Duodenal mucosa (tissue), 2 donors: ENCODE measurements at regions not wholly inside any gene's neighbourhood (a gene's known extent, or its start where the extent isn't known, plus 50 kb on each side); places are given as distances from the start of the nearest gene placed in this dataset.

Experiments
- H3K27ac ChIP-seq: one replicate; pipeline ENCODE4 v1.7.0; 2013; ENCODE audit warnings: low read depth, low read length
- H3K27me3 ChIP-seq, 2 donors: one replicate each; pipeline ENCODE4 v1.7.0; 2013; ENCODE audit warnings: low read length in 2 of 2, control low read depth in 1 of 2; ENCODE audit not compliant: insufficient read depth in 2 of 2, control insufficient read depth in 1 of 2
- H3K36me3 ChIP-seq, 2 donors: one replicate each; pipeline ENCODE4 v1.7.0; 2013; ENCODE audit warnings: low read length in 2 of 2, control low read depth in 1 of 2; ENCODE audit not compliant: insufficient read depth in 2 of 2, control insufficient read depth in 1 of 2
- H3K4me1 ChIP-seq, 2 donors: one replicate each; pipeline ENCODE4 v1.7.0; 2013; ENCODE audit warnings: low read length in 2 of 2, control low read depth in 1 of 2; ENCODE audit not compliant: insufficient read depth in 2 of 2, control insufficient read depth in 1 of 2
- H3K4me3 ChIP-seq, 2 donors: one replicate each; pipeline ENCODE4 v1.7.0; 2013; ENCODE audit warnings: low read length in 2 of 2, low read depth in 1 of 2
- H3K9ac ChIP-seq, 2 donors: one replicate each; pipeline ENCODE4 v1.7.0; 2013; ENCODE audit warnings: low read length in 2 of 2, low read depth in 1 of 2
- H3K9me3 ChIP-seq, 2 donors: one replicate each; pipeline ENCODE4 v1.7.0; 2013; ENCODE audit warnings: low read length in 2 of 2, control low read depth in 1 of 2; ENCODE audit not compliant: control insufficient read depth in 1 of 2

DNA sequence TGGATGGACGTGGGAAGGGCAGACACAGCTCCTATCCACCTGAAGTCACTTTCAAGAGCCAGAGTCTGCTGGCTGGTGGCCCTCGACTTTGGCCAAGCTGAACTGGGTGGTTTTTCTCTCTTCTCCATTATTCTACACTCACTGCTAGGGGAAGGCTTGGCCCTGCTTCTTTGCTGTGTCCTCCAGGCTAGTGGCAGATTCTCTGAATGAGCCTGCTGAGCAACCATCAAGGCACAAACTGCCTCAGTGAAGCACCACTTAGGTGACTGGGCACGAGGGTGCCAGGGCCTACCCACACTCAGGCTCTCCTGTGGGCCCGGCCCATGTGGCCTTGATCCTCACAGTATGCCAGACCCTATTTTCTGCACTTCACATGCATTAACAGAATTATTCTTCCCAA is 92.0 kb downstream of the PJA1 start:
- Histone ChIP-seq H3K9ac (no peak overlapping the region), H3K9me3 (no peaks in the 10 kb centered on the region), H3K4me3 (no peak overlapping the region), H3K27ac (no peak overlapping the region), H3K27me3 (no peaks in the 10 kb centered on the region), H3K4me1 (no peaks in the 10 kb centered on the region), H3K36me3 (no peaks in the 10 kb centered on the region)

DNA sequence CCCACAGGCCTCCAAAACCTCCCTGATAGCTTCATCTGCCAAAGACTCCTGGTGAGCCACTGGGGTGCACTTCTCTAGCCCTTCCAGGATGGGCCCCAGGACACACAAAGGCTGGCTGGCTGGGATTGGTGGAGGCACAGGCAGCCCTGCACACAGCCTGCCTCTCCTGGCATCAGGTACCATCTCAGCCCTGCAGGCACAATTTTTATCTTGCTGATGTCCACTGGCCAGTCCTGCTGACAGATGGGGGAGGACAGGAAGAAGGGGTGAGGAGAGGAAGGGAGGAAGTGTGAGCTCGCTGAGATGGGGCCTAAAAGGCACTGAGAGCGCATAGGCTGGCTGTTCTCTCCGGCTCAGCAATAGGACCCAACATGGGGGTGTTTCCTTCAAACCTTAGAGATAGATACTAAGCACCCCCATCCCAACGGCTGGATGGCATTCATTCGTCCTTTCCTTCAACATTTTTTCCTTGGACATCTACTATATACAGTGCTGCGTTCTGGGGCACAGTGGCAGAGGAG is 92.7 kb downstream of the PJA1 start:
- Histone ChIP-seq H3K27me3 (no peaks in the 10 kb centered on the region), H3K36me3 (no peaks in the 10 kb centered on the region), H3K4me3 (no peak overlapping the region), H3K9me3 (no peaks in the 10 kb centered on the region), H3K4me1 (no peaks in the 10 kb centered on the region), H3K9ac (no peak overlapping the region), H3K27ac (no peak overlapping the region)

DNA sequence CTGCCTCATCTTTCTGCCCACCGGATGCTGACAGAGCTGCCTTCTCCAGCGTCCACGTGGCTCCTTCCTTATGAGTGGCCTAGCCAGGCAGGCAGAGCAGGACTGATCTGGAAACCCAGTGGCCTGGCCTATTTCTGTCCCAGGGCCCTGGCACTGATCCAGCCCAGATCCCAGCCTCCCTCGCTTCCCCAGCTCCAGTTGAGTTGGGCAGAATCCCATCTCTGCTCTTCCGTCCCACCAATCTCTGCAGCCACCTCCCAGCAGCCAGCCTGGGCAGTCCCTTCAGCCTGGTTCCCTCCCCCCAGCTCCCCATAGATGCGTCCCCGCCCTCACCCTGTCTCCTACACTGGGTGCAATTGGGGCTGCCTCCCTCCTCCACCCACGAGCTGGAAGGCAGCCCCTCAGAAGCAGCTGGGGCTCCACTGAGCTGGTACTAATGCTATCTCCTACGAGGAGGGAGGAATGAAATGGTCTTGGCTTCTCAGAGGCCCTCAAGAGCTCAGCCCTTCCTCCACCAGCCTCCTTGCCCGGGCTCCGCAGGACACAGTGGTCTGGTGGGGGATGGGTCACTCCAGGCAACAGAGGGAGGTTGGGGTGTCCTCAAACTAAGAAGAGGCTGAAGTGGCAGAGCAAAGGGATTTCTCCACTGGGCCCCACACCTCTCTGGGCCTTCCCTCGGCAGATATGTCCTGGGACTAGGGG is 94.2 kb downstream of the PJA1 start:
- Histone ChIP-seq H3K27me3 (no peaks in the 10 kb centered on the region), H3K27ac (no peak overlapping the region), H3K4me1 (no peaks in the 10 kb centered on the region), H3K9ac (no peak overlapping the region), H3K36me3 (no peaks in the 10 kb centered on the region), H3K9me3 (no peaks in the 10 kb centered on the region), H3K4me3 (no peak overlapping the region)

DNA sequence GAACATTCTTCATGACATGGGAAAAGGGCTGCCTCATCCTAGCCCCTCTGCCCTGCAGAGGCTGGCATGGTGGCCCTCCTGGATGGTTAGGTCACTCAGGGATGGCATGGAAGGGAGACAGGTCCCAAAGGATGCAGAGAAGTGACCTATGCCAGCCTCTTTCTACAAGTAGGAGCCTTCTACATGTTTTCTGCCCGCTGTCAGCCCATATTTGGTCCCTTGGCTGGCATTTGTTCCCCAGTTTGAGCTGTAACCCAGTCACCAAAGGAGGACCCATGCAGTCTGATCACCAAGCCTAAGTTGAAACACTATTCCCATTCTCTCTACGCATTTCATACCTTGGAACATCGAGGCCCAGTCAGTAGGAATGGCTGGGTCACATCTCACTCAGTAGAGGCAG is 95.4 kb downstream of the PJA1 start:
- Histone ChIP-seq H3K4me1 (no peaks in the 10 kb centered on the region), H3K36me3 (no peaks in the 10 kb centered on the region), H3K9me3 (no peaks in the 10 kb centered on the region), H3K9ac (no peak overlapping the region), H3K4me3 (no peak overlapping the region), H3K27me3 (no peaks in the 10 kb centered on the region), H3K27ac (no peak overlapping the region)

DNA sequence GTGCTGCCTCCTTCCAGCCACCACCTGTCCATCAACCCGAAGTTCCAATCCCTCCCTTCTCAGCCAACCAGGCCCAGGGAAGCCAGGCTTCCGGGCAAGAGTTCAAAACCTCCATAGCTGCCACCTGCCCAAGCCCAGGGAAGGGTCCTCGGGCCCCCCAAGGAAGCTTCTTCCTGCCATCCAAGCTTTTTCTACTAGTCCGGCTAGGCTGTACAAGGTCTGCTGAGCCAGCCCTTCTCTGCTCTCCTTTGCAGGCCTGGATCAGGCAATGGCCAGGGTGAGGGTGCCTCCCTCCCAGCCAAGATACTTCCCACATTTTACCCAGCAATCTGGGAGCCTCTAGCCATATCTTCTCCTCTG is 96.2 kb downstream of the PJA1 start:
- H3K9me3 ChIP-seq, result no peaks in the 10 kb centered on the region
- H3K4me1 ChIP-seq, result no peaks in the 10 kb centered on the region
- no peaks in the 10 kb centered on the region for H3K36me3 ChIP-seq
- no peaks in the 10 kb centered on the region for H3K27me3 ChIP-seq
- H3K9ac ChIP-seq, result no peak overlapping the region
- H3K4me3 ChIP-seq, result no peak overlapping the region
- H3K27ac ChIP-seq, result no peak overlapping the region

DNA sequence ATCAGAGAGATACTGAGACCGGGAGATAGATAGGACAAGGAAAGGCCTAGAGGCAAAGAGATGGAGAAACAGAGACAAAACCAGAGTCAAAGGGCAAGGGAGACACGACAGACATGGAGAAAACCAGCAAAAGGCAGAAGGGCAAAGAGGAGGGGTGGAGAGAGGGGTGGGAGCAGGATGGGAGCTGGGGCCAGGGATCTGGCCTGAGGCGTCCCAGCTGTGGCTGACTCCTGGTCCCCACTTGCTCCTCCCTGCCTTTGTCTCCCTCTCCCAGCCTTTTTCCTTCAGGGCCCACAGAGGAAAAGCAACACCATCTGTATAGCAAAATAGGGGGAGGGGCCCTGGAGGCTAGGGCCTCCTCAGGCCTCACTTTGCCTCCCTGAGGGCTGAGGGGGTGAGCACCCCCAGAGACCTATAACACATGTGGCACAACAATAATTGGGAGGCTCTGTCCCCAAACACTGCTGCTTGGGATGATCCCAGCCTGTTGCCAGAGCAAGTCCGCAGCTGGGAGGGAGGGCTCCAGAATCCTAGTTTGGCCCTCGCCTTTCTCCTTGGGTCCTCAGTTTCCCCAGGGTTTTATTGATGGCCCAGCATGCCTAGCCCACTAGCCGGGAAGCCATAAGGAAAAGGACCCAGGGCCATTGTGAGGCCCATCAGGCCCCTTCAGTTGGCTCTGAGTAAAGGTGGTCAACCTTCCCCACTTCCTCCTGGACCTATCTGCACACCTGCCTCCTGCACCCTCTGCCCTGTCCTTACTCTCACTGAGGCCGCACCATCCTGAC is 96.8 kb downstream of the PJA1 start:
- H3K9ac ChIP-seq, result no peak overlapping the region

DNA sequence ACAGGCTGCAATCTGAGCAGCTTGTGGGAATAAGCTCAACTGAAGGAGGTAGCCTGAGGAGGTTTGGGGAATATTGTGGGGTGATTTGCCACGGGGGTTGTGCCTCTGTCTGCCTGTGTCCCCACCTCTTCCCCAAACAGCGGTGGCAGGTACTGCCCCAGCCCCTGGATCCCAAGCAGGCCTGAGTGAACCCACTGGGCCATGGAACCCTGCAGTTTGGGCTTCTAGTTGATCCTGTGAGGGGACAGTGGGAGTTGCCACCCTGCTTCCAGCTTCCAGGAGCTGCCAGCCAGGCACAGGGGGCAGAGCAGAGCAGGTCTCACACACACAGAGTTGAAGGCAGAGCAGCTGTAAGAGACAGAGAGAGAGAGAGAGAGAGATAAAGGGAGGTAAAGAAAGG is 97.4 kb downstream of the PJA1 start:
- Histone ChIP-seq H3K9ac (no peak overlapping the region), H3K4me3 (no peak overlapping the region), H3K27ac (no peak overlapping the region), H3K27me3 (no peaks in the 10 kb centered on the region), H3K9me3 (no peaks in the 10 kb centered on the region), H3K36me3 (no peaks in the 10 kb centered on the region), H3K4me1 (no peaks in the 10 kb centered on the region)

More for the DNA sequence above, 96.8 kb downstream of the PJA1 start:
- H3K4me1 ChIP-seq, result no peaks in the 10 kb centered on the region
- no peak overlapping the region for H3K4me3 ChIP-seq
- no peak overlapping the region for H3K27ac ChIP-seq
- no peaks in the 10 kb centered on the region for H3K9me3 ChIP-seq
- H3K36me3 ChIP-seq, result no peaks in the 10 kb centered on the region
- H3K27me3 ChIP-seq, result no peaks in the 10 kb centered on the region

DNA sequence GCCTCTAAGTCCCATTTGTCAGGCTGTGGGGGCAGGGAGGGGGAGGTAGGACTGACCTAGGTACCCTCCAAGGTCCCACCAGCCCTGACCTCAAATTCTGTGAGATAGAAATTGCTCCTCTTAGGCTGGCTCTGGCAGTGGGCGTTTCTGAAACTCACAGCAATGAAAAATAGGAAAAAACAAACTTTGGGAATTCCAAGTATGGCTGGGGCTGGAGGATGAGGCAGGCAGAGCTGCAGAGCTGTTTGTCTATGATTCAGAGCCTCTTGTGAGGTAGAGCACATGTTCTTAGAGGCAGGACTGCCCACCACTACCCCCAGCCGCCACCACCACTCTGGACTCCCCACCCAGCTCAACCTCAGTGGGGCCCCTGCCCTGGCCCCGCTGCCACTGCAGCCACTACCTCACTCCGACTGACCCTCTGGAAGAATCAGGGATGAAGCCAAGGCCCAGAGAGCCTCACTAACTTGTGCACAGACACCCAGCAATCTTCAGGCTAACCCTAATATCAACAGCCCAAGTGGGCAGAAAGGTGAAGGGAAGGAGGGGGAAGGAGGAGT is 98.2 kb downstream of the PJA1 start:
- no peaks in the 10 kb centered on the region for H3K4me1 ChIP-seq
- no peaks in the 10 kb centered on the region for H3K27me3 ChIP-seq
- no peaks in the 10 kb centered on the region for H3K9me3 ChIP-seq
- H3K36me3 ChIP-seq, result no peaks in the 10 kb centered on the region
- H3K4me3 ChIP-seq, result no peak overlapping the region
- no peak overlapping the region for H3K27ac ChIP-seq
- no peak overlapping the region for H3K9ac ChIP-seq

DNA sequence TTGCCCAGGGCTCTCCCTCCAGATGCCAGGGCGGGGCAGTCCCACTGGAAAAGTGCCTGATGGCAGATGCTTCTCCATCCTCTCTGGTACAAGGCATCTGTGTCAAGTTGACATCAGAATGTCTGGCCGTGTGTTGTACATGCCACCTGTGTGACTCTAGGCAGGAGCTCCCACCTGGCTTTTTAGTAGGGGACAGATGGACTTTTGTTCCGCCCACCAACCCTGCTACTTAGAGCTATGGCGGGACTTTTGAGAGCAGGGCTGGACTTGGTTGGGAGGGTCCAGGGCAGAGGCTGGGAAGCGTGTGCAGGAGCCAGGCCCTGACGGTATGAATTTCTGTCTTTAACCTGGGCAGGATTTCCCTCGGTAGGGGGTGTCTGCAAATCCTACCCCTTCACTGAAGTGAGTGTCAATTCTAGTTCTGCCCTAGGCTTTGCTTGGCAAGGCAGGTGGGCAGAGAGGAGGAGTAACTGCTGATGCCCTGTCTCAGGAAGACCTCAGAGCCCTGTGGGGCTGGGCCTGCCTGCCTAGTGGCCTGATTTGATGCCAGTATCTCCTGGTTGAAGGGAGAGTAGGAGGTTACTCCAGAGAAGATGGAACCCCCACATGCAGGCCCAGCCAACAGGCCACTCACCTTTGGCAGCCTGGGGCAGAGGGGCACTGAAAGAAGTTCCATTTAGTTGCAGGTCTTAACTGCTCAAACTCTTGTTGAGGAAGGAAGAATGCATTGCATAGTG is 99.1 kb downstream of the PJA1 start:
- Histone ChIP-seq H3K27ac (no peak overlapping the region), H3K9me3 (no peaks in the 10 kb centered on the region), H3K27me3 (no peaks in the 10 kb centered on the region), H3K4me1 (no peaks in the 10 kb centered on the region), H3K4me3 (no peak overlapping the region), H3K9ac (no peak overlapping the region), H3K36me3 (no peaks in the 10 kb centered on the region)

DNA sequence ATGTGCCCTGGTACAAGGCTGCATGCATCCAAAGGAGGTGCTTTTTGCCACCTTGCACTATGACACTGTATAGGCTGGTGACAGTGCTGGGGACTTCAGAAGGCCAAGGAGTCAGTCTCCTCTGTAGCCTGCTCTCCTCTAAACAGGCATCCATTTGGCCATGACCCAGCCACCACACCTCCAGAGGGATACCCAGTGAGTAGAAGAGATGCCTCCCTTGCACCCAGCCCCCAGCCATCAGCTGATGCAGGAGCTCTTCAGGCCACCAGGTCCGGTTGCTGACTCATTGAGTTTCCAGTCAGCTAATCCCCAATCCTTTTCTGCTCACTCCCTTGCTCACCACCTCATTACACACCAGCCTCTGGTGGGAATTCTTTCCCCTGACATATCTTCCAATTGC is 99.8 kb downstream of the PJA1 start:
- H3K9ac ChIP-seq, result no peak overlapping the region
- H3K4me1 ChIP-seq, result no peaks in the 10 kb centered on the region
- no peak overlapping the region for H3K27ac ChIP-seq
- no peaks in the 10 kb centered on the region for H3K27me3 ChIP-seq
- no peaks in the 10 kb centered on the region for H3K36me3 ChIP-seq
- no peak overlapping the region for H3K4me3 ChIP-seq
- H3K9me3 ChIP-seq, result no peaks in the 10 kb centered on the region
